Trophoblast cell (in vitro differentiated cells and primary cell): ENCODE measurements at regions not wholly inside any gene's neighbourhood (a gene's known extent, or its start where the extent isn't known, plus 50 kb on each side); places are given as distances from the start of the nearest gene placed in this dataset.
"Not testable (repeated sequence)": the region's sequence is repeated elsewhere in the genome, so short reads cannot be mapped to it uniquely, and the experiment has no call there.

ENCODE experiments used
- DNase-seq, 2 donors: peaks; one replicate each; pipeline ENCODE4 v3.0.0-alpha.2; 2016
- H2AFZ ChIP-seq: 2 replicates; pipeline ENCODE4 v1.6.1; 2013; ENCODE audit warnings: low read length, moderate library complexity, mild to moderate bottlenecking; ENCODE audit not compliant: insufficient read depth, poor library complexity
- H2AK5ac ChIP-seq: 2 replicates; pipeline ENCODE4 v1.6.1; 2013; ENCODE audit warnings: mild to moderate bottlenecking, low read length
- H2BK120ac ChIP-seq: 2 replicates; pipeline ENCODE4 v1.6.1; 2013; ENCODE audit warnings: low read length, mild to moderate bottlenecking, moderate library complexity; ENCODE audit not compliant: insufficient read depth, poor library complexity
- H2BK12ac ChIP-seq: 2 replicates; pipeline ENCODE4 v1.6.1; 2013; ENCODE audit warnings: mild to moderate bottlenecking, low read length, moderate library complexity
- H2BK5ac ChIP-seq: 2 replicates; pipeline ENCODE4 v1.6.1; 2013; ENCODE audit warnings: low read length, low read depth, moderate library complexity, mild to moderate bottlenecking; ENCODE audit not compliant: poor library complexity
- H3K14ac ChIP-seq: 2 replicates; pipeline ENCODE4 v1.6.1; 2013; ENCODE audit warnings: mild to moderate bottlenecking, low read length
- H3K18ac ChIP-seq: 2 replicates; pipeline ENCODE4 v1.6.1; 2013; ENCODE audit warnings: mild to moderate bottlenecking, low read length
- H3K23ac ChIP-seq: 2 replicates; pipeline ENCODE4 v1.6.1; 2013; ENCODE audit warnings: low read length
- H3K27ac ChIP-seq: 2 replicates; pipeline ENCODE4 v1.5.1; 2013; ENCODE audit warnings: low read depth, mild to moderate bottlenecking, inconsistent platforms, low read length, moderate library complexity
- H3K27me3 ChIP-seq: 2 replicates; pipeline ENCODE4 v1.6.1; 2013; ENCODE audit warnings: inconsistent platforms, mild to moderate bottlenecking, low read length, moderate library complexity; ENCODE audit not compliant: insufficient read depth
- H3K36me3 ChIP-seq, 2 experiments: 1 replicate in 1 of 2; 2 replicates in 1 of 2; pipeline ENCODE4 v1.6.1; 2013; ENCODE audit warnings: low read length in 2 of 2, mild to moderate bottlenecking in 2 of 2, moderate library complexity in 1 of 2; ENCODE audit not compliant: insufficient read depth in 2 of 2, control insufficient read depth in 1 of 2
- H3K4ac ChIP-seq: 2 replicates; pipeline ENCODE4 v1.6.1; 2013; ENCODE audit warnings: low read depth, mild to moderate bottlenecking, low read length, moderate library complexity
- H3K4me1 ChIP-seq, 2 experiments: 1 replicate in 1 of 2; 2 replicates in 1 of 2; pipeline ENCODE4 v1.6.1; 2013; ENCODE audit warnings: low read length in 2 of 2, mild to moderate bottlenecking in 2 of 2, moderate library complexity in 1 of 2; ENCODE audit not compliant: insufficient read depth in 2 of 2, control insufficient read depth in 1 of 2
- H3K4me2 ChIP-seq: 2 replicates; pipeline ENCODE4 v1.6.1; 2013; ENCODE audit warnings: inconsistent platforms, mild to moderate bottlenecking, low read length, moderate library complexity
- H3K4me3 ChIP-seq: 2 replicates; pipeline ENCODE4 v1.5.1; 2013; ENCODE audit warnings: mild to moderate bottlenecking, low read depth, low read length, inconsistent platforms
- H3K79me1 ChIP-seq: one replicate; pipeline ENCODE4 v1.6.1; 2013; ENCODE audit warnings: low read length
- H3K79me2 ChIP-seq: 2 replicates; pipeline ENCODE4 v1.6.1; 2013; ENCODE audit warnings: low read length, mild to moderate bottlenecking; ENCODE audit not compliant: control insufficient read depth, insufficient read depth, poor library complexity
- H3K9ac ChIP-seq: 2 replicates; pipeline ENCODE4 v1.6.1; 2013; ENCODE audit warnings: mild to moderate bottlenecking, low read length
- H3K9me3 ChIP-seq: 2 replicates; pipeline ENCODE4 v1.6.1; 2013; ENCODE audit warnings: low read depth, mild to moderate bottlenecking, control low read depth, inconsistent platforms, low read length; ENCODE audit not compliant: insufficient read depth
- H4K12ac ChIP-seq: 2 replicates; pipeline ENCODE4 v1.6.1; 2013; ENCODE audit warnings: low read depth, mild to moderate bottlenecking, low read length, moderate library complexity
- H4K8ac ChIP-seq: 2 replicates; pipeline ENCODE4 v1.6.1; 2013; ENCODE audit warnings: low read depth, mild to moderate bottlenecking, low read length, moderate library complexity
- H4K91ac ChIP-seq: one replicate; pipeline ENCODE4 v1.6.1; 2013; ENCODE audit warnings: low read depth, mild to moderate bottlenecking, low read length, moderate library complexity
- WGBS: extraction: QIAGEN DNeasy Blood & Tissue Kit; methylation state at CpG from one replicate; pipeline ENCODE4 v1.1.7; 2013; ENCODE audit warnings: missing lambda C conversion rate; ENCODE audit not compliant: insufficient read length, insufficient coverage; ENCODE audit errors: extremely low coverage; 5-methylcytosine and 5-hydroxymethylcytosine counted together

DNA sequence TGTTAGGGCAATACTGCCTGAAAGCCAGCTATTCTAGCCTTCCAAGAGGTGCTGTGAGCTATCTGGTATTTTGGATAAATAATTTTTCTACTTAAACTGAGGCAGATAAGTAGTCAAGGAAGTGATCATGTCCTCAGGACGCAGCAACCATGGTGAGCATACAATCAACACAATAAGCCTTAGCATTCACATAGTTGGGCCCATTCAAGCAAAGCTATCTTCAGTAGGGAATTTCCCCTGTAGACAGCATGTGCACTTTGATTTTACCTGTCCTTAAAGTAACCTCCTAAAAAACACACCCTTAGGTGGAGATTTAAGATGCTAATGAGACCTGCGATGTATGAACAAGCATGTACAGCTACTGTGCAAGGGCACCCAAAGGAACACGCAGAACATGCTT lies 76.2 kb upstream of the HCN1 start:
- H3K9ac ChIP-seq: no peak overlapping the region
- H3K36me3 ChIP-seq: no peaks in the 10 kb centered on the region
- no peak overlapping the region for H4K8ac ChIP-seq
- no peaks in the 10 kb centered on the region for H3K9me3 ChIP-seq
- H3K27me3 ChIP-seq: no peaks in the 10 kb centered on the region
- H3K79me2 ChIP-seq: no peaks in the 10 kb centered on the region
- H3K23ac ChIP-seq: no peak overlapping the region
- no peak overlapping the region for H3K14ac ChIP-seq
- H4K12ac ChIP-seq: no peak overlapping the region
- no peak overlapping the region for H2BK5ac ChIP-seq
- H4K91ac ChIP-seq: no peak overlapping the region
- H3K4me1 ChIP-seq: no peaks in the 10 kb centered on the region
- no peak overlapping the region for H2BK120ac ChIP-seq
- H3K4me2 ChIP-seq: no peak overlapping the region
- H2AFZ ChIP-seq: no peak overlapping the region
- no peaks in the 10 kb centered on the region for H3K79me1 ChIP-seq
- no peak overlapping the region for H3K4ac ChIP-seq
- H3K27ac ChIP-seq: no peak overlapping the region
- no peak overlapping the region for H3K18ac ChIP-seq
- H2BK12ac ChIP-seq: no peak overlapping the region
- DNase-seq: no peak
- no peak overlapping the region for H2AK5ac ChIP-seq
- WGBS: no CpG with 5 or more reads among the region's 3 CpGs
- no peak overlapping the region for H3K4me3 ChIP-seq

DNA sequence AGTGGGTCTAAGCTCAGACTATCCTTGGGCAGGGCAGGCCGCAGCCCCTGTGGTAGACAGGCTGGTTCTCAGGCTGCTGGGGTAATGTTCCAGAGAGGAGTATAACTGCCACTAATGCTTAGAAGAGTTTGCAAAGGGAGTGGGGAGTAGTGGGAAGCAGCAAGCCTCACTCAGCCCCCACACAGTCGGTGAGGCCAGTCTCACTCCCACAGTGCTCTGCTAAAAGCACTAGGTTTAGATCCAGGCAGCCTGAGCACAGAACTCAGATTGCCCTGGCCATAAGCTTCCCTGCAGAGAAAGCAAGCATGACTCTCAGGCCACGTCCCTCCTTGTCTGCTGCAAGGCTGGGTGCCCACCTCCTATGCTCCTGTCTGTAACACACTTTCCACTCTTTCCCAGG lies 69.4 kb upstream of the HCN1 start:
- no peak overlapping the region for H4K12ac ChIP-seq
- no peak overlapping the region for H3K9ac ChIP-seq
- no peak overlapping the region for H3K14ac ChIP-seq
- no peaks in the 10 kb centered on the region for H3K9me3 ChIP-seq
- H3K4ac ChIP-seq: no peak overlapping the region
- H2BK120ac ChIP-seq: no peak overlapping the region
- H3K23ac ChIP-seq: no peak overlapping the region
- no peaks in the 10 kb centered on the region for H3K79me1 ChIP-seq
- no peak overlapping the region for H3K18ac ChIP-seq
- H2AFZ ChIP-seq: no peak overlapping the region
- H4K91ac ChIP-seq: no peak overlapping the region
- no peaks in the 10 kb centered on the region for H3K4me1 ChIP-seq
- H3K36me3 ChIP-seq: no peaks in the 10 kb centered on the region
- no CpG with 5 or more reads among the region's 3 CpGs for WGBS
- no peak for DNase-seq
- H3K27ac ChIP-seq: no peak overlapping the region
- no peak overlapping the region for H2AK5ac ChIP-seq
- no peaks in the 10 kb centered on the region for H3K27me3 ChIP-seq
- no peak overlapping the region for H2BK12ac ChIP-seq
- H3K4me2 ChIP-seq: no peak overlapping the region
- H4K8ac ChIP-seq: no peak overlapping the region
- no peak overlapping the region for H2BK5ac ChIP-seq
- no peak overlapping the region for H3K4me3 ChIP-seq
- no peaks in the 10 kb centered on the region for H3K79me2 ChIP-seq

DNA sequence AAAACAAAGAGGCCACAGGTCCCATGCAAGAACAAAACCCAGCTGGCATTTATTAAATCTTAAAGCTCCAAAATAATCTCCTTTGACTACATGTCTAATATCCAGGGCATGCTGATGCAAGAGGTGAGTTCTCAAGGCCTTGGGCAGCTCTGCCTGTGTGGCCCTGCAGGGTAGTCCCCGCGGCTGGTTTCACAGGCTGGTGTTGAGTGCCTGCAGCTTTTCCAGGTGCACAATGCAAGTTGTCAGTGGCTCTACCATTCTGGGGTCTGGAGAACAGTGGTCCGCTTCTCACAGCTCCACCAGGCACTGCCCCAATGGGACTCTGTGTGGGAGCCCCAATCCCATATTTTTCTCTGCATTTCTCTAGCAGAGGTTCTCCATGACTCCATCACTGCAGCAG lies 54.4 kb upstream of the HCN1 start:
- H4K8ac ChIP-seq: no peak overlapping the region
- H3K18ac ChIP-seq: no peak overlapping the region
- no peak overlapping the region for H3K9ac ChIP-seq
- no peak for DNase-seq
- no peak overlapping the region for H3K14ac ChIP-seq
- H3K4me3 ChIP-seq: no peak overlapping the region
- no peak overlapping the region for H3K23ac ChIP-seq
- H3K27ac ChIP-seq: no peak overlapping the region
- H2AK5ac ChIP-seq: no peak overlapping the region
- no peaks in the 10 kb centered on the region for H3K36me3 ChIP-seq
- H3K4me1 ChIP-seq: no peaks in the 10 kb centered on the region
- H2BK5ac ChIP-seq: no peak overlapping the region
- no peak overlapping the region for H2BK12ac ChIP-seq
- H3K27me3 ChIP-seq: no peaks in the 10 kb centered on the region
- no peak overlapping the region for H4K91ac ChIP-seq
- no peak overlapping the region for H3K4ac ChIP-seq
- peak overlapping the region; percentile 3 for H4K12ac ChIP-seq
- H3K4me2 ChIP-seq: no peak overlapping the region
- H3K9me3 ChIP-seq: peaks cover 3% of the 10 kb centered on the region
- H2BK120ac ChIP-seq: no peak overlapping the region
- WGBS: no CpG with 5 or more reads among the region's 3 CpGs
- no peaks in the 10 kb centered on the region for H3K79me1 ChIP-seq
- H2AFZ ChIP-seq: no peak overlapping the region
- H3K79me2 ChIP-seq: no peaks in the 10 kb centered on the region

DNA sequence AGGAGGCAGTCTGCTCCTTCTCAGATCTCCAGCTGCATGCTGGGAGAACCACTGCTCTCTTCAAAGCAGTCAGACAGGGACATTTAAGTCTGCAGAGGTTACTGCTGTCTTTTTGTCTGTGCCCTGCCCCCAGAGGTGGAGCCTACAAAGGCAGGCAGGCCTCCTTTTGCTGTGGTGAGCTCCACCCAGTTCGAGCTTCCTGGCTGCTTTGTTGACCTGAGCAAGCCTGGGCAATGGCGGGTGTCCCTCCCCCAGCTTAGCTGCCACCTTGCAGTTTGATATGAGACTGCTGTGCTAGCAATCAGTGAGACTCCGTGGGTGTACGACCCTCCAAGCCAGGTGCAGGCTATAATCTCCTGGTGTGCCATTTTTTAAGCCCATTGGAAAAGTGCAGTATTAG lies 52.3 kb upstream of the HCN1 start:
- not testable (repeated sequence) for H3K4ac ChIP-seq, H2BK12ac ChIP-seq, H2BK5ac ChIP-seq, H4K91ac ChIP-seq, H3K9ac ChIP-seq, H3K27me3 ChIP-seq, H2AK5ac ChIP-seq, DNase-seq, H2BK120ac ChIP-seq, H2AFZ ChIP-seq, H3K4me3 ChIP-seq, H3K14ac ChIP-seq, H3K9me3 ChIP-seq, H3K4me2 ChIP-seq, H3K79me1 ChIP-seq, H3K36me3 ChIP-seq, H4K12ac ChIP-seq, H4K8ac ChIP-seq, H3K23ac ChIP-seq, H3K4me1 ChIP-seq, H3K18ac ChIP-seq, H3K27ac ChIP-seq, H3K79me2 ChIP-seq
- WGBS: no CpG with 5 or more reads among the region's 4 CpGs
